HCEC 1CT (cell line): ENCODE measurements at regions not wholly inside any gene's neighbourhood (a gene's known extent, or its start where the extent isn't known, plus 50 kb on each side); places are given as distances from the start of the nearest gene placed in this dataset.
A peak's percentile ranks its signal among the peaks of the same experiment; 100 is the strongest.
"Not testable (repeated sequence)": the region's sequence is repeated elsewhere in the genome, so short reads cannot be mapped to it uniquely, and the experiment has no call there.

Experiments
- DNase-seq: peaks from one replicate; pipeline ENCODE4 v3.0.0-alpha.2; 2017

DNA sequence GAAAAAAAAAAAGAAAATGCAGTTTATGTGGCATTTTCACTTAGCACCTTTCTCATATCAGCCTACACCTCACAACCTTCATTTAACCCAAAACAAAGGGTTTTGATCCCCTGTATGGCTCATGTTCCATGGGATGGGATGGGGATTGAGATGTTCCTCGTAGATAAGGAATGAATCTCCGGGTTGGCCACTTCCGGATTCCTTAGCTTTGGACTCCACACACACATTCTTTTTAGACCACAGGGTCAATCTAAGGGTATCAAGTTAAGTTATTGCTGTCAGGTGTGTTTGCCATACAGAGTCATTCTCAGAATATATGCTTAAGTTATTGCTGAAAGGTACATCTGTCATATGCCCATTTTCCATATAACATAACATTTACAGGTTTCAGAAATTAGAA, 301.4 kb upstream of the TGFBR2 start:
- no peak for DNase-seq

DNA sequence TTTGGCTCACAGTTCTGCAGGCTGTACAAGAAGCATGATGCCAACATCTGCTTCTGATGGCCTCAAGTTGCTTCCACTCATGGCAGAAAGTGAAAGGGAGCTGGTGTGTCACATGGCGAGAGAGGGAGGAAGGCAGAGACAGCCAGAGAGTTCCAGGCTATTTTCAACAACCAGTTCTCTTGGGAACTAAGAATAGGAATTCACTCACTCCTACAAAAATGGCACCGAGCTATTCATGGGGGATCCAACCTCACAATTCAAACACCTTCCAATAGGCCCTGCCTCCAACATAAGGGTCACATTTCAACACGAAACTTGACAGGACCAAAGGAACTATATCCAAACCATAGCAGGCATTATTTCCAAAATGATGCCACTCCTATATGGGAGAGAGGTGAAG, 299.5 kb upstream of the TGFBR2 start:
- no peak for DNase-seq

GRCh38 chr3:30307372-30307950, 298.9 kb upstream of the TGFBR2 start:
- DNase-seq = no peak

- peak; percentile 86 for DNase-seq
These were observed 298.3 kb upstream of the TGFBR2 start for GRCh38 chr3:30308131-30308530.

DNA sequence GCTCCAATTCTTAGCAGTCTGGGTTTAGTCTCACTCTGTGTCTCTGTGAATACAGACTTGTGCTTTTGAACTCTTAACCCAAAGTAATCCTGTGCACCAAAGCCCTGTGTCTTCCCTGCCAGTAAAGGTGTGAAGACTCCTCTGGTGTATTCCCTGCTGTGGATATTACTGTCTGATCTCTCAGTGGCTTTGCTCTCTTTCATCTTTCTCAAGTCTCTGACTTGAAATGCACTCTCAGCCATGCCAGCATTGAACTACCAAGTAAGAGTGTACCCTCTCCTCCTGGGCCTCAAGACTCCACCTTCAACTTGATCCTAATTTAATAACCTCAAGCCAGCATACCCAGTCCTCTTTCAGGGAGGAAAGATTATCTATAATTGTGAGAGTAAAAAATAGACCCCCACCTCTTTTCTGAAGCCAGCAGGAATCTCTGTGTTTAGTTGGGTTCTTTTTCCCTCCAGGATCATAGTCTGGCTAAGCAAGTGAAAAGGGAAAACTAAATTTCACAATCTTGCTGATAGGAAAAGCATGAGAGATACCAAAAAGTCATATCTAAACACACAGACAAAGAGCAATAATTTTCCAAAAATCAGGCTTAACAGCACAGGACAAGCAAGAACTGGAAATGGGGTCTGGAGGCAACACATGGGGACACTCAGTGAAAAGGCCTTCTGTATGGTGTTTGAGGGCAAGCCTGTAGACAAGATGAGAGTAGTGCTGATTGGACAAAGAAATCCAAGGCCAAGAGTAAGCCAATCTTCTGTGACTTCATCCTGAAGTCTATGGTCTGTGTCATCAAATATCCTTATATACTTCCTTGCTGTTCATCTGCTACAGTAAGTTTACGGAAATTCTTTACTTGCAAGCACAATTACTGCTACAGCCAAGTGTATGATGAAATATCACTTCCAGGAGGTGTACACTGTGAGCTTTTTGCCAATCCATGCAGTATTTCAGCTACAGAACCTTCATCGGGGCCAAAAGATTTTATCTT, 296.1 kb upstream of the TGFBR2 start:
- DNase-seq = no peak

GRCh38 chr3:30311781-30312180, 294.6 kb upstream of the TGFBR2 start:
- no peak for DNase-seq

- no peak for DNase-seq
These were observed 292.6 kb upstream of the TGFBR2 start for GRCh38 chr3:30313840-30314239.

DNA sequence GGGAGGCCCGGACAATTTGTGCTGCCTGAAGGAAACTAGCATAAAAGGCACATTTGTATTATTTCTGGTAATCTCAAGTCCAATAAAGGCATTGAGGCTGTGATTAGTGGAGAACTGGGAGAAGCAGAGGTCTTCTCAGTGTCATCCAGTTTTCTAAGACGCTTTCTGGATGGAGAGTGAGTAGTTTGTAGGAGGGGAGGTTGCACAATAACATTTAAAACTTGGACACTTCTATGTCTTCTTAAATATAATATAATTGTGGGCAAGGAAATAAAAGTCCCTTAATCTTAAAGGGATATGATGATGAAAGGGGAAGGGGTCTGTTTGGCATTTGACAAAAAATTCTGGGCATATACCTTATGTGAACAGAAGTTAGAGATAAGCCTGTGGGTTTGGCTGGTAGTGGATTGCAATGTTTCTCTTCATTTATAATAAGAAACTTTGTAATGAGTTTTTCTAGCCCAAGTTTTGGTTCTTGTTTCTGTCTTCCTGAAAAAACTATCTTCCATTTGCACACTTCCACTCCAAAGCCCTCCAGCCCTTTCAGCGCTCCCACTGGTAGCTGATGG, 291.6 kb upstream of the TGFBR2 start:
- no peak for DNase-seq

GRCh38 chr3:30315447-30315846, 291.0 kb upstream of the TGFBR2 start:
- peak; percentile 50 for DNase-seq

GRCh38 chr3:30317561-30317960, 288.8 kb upstream of the TGFBR2 start:
- no peak for DNase-seq

- DNase-seq = no peak
These were observed 288.3 kb upstream of the TGFBR2 start for GRCh38 chr3:30318110-30318509.

DNA sequence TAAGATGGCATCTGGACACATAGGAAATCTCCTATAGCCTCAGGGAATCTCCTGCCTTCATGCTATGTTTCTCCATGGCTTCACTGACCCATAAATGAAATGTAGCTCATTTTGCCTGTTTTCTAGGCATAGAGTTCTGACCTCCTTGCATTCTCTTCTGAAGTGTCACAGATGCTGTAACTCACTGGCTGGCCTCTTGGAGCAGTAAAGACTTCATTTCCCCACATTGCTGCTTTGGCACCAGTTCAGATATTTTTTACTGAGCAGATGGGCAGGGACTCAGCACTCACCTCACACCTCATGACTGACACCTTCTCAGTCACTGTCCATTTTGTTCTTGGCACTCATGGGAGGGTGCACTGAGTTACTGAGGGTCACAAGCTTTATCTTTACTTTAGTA, 286.7 kb upstream of the TGFBR2 start:
- peak; percentile 77 for DNase-seq

DNA sequence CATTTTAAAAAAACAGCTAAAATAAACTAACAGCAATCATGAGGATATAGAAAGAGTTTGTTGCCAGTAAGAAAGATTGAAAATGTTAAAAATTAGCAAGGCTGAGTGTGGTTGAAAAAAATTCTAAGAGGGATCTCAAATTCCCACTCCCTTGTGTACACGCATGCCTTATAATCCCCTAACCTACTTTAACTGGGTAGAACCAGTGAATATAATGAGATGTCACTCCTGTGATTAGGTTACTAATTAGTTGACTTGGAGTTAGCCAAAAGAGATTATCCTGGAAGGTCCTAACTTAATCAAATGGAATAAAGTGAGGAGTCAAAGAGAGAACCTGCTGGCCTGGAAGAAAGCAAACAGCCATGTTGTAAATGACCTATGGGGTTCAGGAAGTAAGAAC, 286.0 kb upstream of the TGFBR2 start:
- DNase-seq = no peak

GRCh38 chr3:30321065-30321464, 285.3 kb upstream of the TGFBR2 start:
- DNase-seq = no peak

GRCh38 chr3:30323649-30324048, 282.8 kb upstream of the TGFBR2 start:
- not testable (repeated sequence) for DNase-seq

GRCh38 chr3:30324587-30324986, 281.8 kb upstream of the TGFBR2 start:
- DNase-seq = no peak

DNA sequence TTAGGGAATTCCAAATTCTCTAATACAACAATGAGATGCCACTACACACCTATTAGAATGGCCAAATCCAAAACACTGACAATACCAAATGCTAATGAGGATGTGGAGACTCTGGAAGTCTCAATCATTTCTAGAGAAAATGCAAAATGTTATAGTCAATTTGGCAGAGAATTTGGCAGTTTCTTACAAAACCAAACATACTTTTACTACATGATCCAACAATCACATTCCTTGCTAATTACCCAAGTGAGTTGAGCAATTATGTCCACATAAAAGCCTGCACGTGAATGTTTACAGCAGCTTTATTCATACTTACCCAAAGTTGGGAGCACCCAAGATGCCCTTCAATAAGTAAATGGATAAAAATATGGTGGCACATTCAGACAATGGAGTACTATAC, 278.4 kb upstream of the TGFBR2 start:
- not testable (repeated sequence) for DNase-seq

DNA sequence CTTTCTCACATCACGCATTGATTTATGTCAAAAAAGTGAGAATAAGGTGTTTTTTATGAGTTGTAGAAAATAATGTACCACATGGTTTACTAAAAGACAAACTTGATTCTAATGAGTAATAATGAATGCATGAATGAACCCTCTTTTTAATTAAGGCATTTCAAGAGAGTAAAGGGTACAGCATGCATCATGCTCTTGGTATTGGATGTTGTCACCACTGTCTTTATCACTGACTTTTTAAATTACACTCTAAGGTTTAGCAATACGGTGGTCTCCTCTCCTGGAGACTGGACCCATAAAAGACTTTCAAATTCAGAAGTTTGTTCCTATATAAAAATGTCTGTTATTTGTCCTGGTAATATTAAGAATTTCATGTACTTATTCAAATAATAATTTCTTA, 277.5 kb upstream of the TGFBR2 start:
- not testable (repeated sequence) for DNase-seq

GRCh38 chr3:30331519-30331918, 274.9 kb upstream of the TGFBR2 start:
- no peak for DNase-seq

GRCh38 chr3:30332196-30333021, 274.0 kb upstream of the TGFBR2 start:
- DNase-seq = no peak

GRCh38 chr3:30333143-30333542, 273.3 kb upstream of the TGFBR2 start:
- no peak for DNase-seq

DNA sequence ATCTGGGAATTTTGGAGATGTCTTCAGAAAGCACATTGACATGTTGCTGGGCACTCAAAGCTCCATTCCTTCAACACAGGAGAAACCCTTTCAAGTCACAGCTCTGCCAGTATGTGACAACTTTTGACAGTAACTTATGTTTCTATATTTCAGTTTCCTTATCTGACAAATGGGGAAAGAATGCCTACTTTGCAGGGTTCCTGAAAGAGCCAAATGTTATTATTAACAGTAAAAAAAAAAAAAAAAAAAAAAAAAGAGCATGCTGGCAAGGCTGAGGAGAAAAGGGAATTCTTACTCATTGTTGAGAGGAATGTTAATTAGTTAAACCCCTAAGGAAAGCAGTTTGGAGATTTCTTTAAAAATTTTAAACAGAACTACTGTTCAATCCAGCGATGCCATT, 272.5 kb upstream of the TGFBR2 start:
- DNase-seq = no peak

- DNase-seq = no peak
These were observed 265.9 kb upstream of the TGFBR2 start for GRCh38 chr3:30340500-30340899.
